Hepatocyte (in vitro differentiated cells): ENCODE measurements at regions not wholly inside any gene's neighbourhood (a gene's known extent, or its start where the extent isn't known, plus 50 kb on each side); places are given as distances from the start of the nearest gene placed in this dataset.

Experiments used
- DNase-seq: peaks from one replicate; pipeline ENCODE4 v3.0.0-alpha.2; 2016; ENCODE audit warnings: low spot score
- H2AFZ ChIP-seq: fragments of 200-600 bp; sonication (generic); 2 replicates; pipeline ENCODE4 v1.6.0; 2016; ENCODE audit warnings: antibody characterized with exemption, mild to moderate bottlenecking
- H3K27ac ChIP-seq: fragments of 200-600 bp; sonication (generic); 2 replicates; pipeline ENCODE4 v1.5.1; 2016; ENCODE audit warnings: mild to moderate bottlenecking
- H3K27me3 ChIP-seq: fragments of 200-600 bp; sonication (generic); 2 replicates; pipeline ENCODE4 v1.6.1; 2016
- H3K36me3 ChIP-seq: fragments of 200-600 bp; sonication (generic); replicated peaks from 2 replicates; pipeline ENCODE4 v1.5.1; 2016; ENCODE audit warnings: low read depth; ENCODE audit not compliant: insufficient read depth
- H3K4me1 ChIP-seq: fragments of 200-600 bp; sonication (generic); 2 replicates; pipeline ENCODE4 v1.5.1; 2016; ENCODE audit warnings: mild to moderate bottlenecking, moderate library complexity; ENCODE audit not compliant: insufficient read depth
- H3K4me2 ChIP-seq: fragments of 200-600 bp; sonication (generic); 2 replicates; pipeline ENCODE4 v1.6.0; 2016
- H3K4me3 ChIP-seq: fragments of 200-600 bp; sonication (generic); 2 replicates; pipeline ENCODE4 v1.5.1; 2016; ENCODE audit warnings: mild to moderate bottlenecking
- H3K79me2 ChIP-seq: fragments of 200-600 bp; sonication (generic); 2 replicates; pipeline ENCODE4 v1.6.0; 2017; ENCODE audit warnings: mild to moderate bottlenecking
- H3K9me2 ChIP-seq: fragments of 200-600 bp; sonication (generic); replicated peaks from 2 replicates; pipeline ENCODE4 v1.6.0; 2017; ENCODE audit warnings: mild to moderate bottlenecking; ENCODE audit not compliant: insufficient read depth
- H3K9me3 ChIP-seq: fragments of 200-600 bp; sonication (generic); 2 replicates; pipeline ENCODE4 v1.5.1; 2016; ENCODE audit warnings: low read depth, mild to moderate bottlenecking
- H4K20me1 ChIP-seq: fragments of 200-600 bp; sonication (generic); 2 replicates; pipeline ENCODE4 v1.6.0; 2016; ENCODE audit warnings: mild to moderate bottlenecking; ENCODE audit not compliant: insufficient read depth, poor library complexity, severe bottlenecking
- CTCF ChIP-seq: fragments of 200-600 bp; sonication (generic); IDR thresholded peaks from 2 replicates; pipeline ENCODE4 v1.5.1; 2016; ENCODE audit warnings: antibody characterized with exemption, mild to moderate bottlenecking; ENCODE audit not compliant: poor library complexity
- EZH2 ChIP-seq: fragments of 200-600 bp; sonication (generic); IDR thresholded peaks from 2 replicates; pipeline ENCODE4 v1.6.1; 2016; ENCODE audit warnings: antibody characterized with exemption, mild to moderate bottlenecking, borderline replicate concordance
- EZH2phosphoT487 ChIP-seq: fragments of 200-600 bp; sonication (generic); IDR thresholded peaks from one replicate; pipeline ENCODE4 v1.6.1; 2018; ENCODE audit warnings: antibody characterized with exemption, mild to moderate bottlenecking, low read depth, moderate library complexity; ENCODE audit not compliant: unreplicated experiment, severe bottlenecking
- WGBS: methylation state at CpG from one replicate; pipeline ENCODE4 v1.1.6; 2016; ENCODE audit warnings: low lambda C conversion rate; ENCODE audit errors: missing lambda C conversion rate; 5-methylcytosine and 5-hydroxymethylcytosine counted together

- Histone ChIP-seq H3K79me2 (no peaks in the 10 kb centered on the region), H2AFZ (no peak overlapping the region), H4K20me1 (no peaks in the 10 kb centered on the region), H3K9me2 (no peaks in the 10 kb centered on the region), H3K27ac (no peak overlapping the region), H3K27me3 (no peaks in the 10 kb centered on the region), H3K4me1 (no peaks in the 10 kb centered on the region), H3K9me3 (no peaks in the 10 kb centered on the region), H3K4me3 (no peak overlapping the region), H3K36me3 (no peaks in the 10 kb centered on the region), H3K4me2 (no peak overlapping the region)
- no peak for TF ChIP-seq CTCF
- no peak for TF ChIP-seq EZH2
- no peak for TF ChIP-seq EZH2phosphoT487
- WGBS: 88% methylated on average over 1 of the region's 1 CpG
- DNase-seq: no peak
These were observed 201.6 kb downstream of the HNRNPD start for GRCh38 chr4:82172186-82172585.

GRCh38 chr4:82171531-82172155 is 202.1 kb downstream of the HNRNPD start:
- DNase-seq: no peak
- Histone ChIP-seq H3K4me1 (no peaks in the 10 kb centered on the region), H4K20me1 (no peaks in the 10 kb centered on the region), H3K27me3 (no peaks in the 10 kb centered on the region), H2AFZ (no peak overlapping the region), H3K4me2 (no peak overlapping the region), H3K79me2 (no peaks in the 10 kb centered on the region), H3K9me2 (no peaks in the 10 kb centered on the region), H3K4me3 (no peak overlapping the region), H3K36me3 (no peaks in the 10 kb centered on the region), H3K27ac (no peak overlapping the region), H3K9me3 (no peaks in the 10 kb centered on the region)
- TF ChIP-seq EZH2 (no peak), EZH2phosphoT487 (no peak), CTCF (no peak)
- 80% methylated on average over 1 of the region's 1 CpG for whole genome bisulfite sequencing

- Histone ChIP-seq H3K9me3 (no peaks in the 10 kb centered on the region), H3K9me2 (no peaks in the 10 kb centered on the region), H3K27me3 (no peaks in the 10 kb centered on the region), H3K4me3 (no peak overlapping the region), H3K27ac (no peak overlapping the region), H4K20me1 (no peaks in the 10 kb centered on the region), H3K36me3 (no peaks in the 10 kb centered on the region), H3K79me2 (no peaks in the 10 kb centered on the region), H2AFZ (no peak overlapping the region), H3K4me2 (no peak overlapping the region), H3K4me1 (no peaks in the 10 kb centered on the region)
- TF ChIP-seq CTCF: no peak
- TF ChIP-seq EZH2: no peak
- DNase-seq: no peak
These were observed 224.0 kb downstream of the HNRNPD start for GRCh38 chr4:82149750-82150149.

- Histone ChIP-seq H3K4me2 (no peak overlapping the region), H2AFZ (no peak overlapping the region), H3K27ac (no peak overlapping the region), H3K27me3 (no peaks in the 10 kb centered on the region), H3K9me2 (no peaks in the 10 kb centered on the region), H3K36me3 (no peaks in the 10 kb centered on the region), H4K20me1 (no peaks in the 10 kb centered on the region), H3K9me3 (no peaks in the 10 kb centered on the region), H3K79me2 (no peaks in the 10 kb centered on the region), H3K4me3 (no peak overlapping the region), H3K4me1 (no peaks in the 10 kb centered on the region)
- TF ChIP-seq CTCF: no peak
- no peak for TF ChIP-seq EZH2phosphoT487
- TF ChIP-seq EZH2: no peak
- no peak for DNase-seq
- 89% methylated on average over 3 of the region's 3 CpGs for WGBS
These were observed 227.9 kb downstream of the HNRNPD start for GRCh38 chr4:82145850-82146249.
